H9 (cell line): ENCODE measurements at regions not wholly inside any gene's neighbourhood (a gene's known extent, or its start where the extent isn't known, plus 50 kb on each side); places are given as distances from the start of the nearest gene placed in this dataset.

ENCODE experiments used
- DNase-seq: peaks from one replicate; pipeline ENCODE4 v3.0.0-alpha.2; 2017
- H2AFZ ChIP-seq: one replicate; pipeline ENCODE4 v1.6.1; 2013; ENCODE audit warnings: mild to moderate bottlenecking, low read length, control low read depth, moderate library complexity
- H2AK5ac ChIP-seq: 2 replicates; pipeline ENCODE4 v1.6.1; 2013; ENCODE audit warnings: low read length, control low read depth, mixed read lengths; ENCODE audit not compliant: insufficient read length
- H2BK120ac ChIP-seq: one replicate; pipeline ENCODE4 v1.6.1; 2013; ENCODE audit warnings: low read depth, mild to moderate bottlenecking, low read length, control low read depth, inconsistent platforms; ENCODE audit not compliant: poor library complexity, severe bottlenecking
- H2BK12ac ChIP-seq: 2 replicates; pipeline ENCODE4 v1.6.1; 2013; ENCODE audit warnings: low read length, control low read depth, mixed read lengths, low read depth; ENCODE audit not compliant: insufficient read length
- H2BK15ac ChIP-seq: 2 replicates; pipeline ENCODE4 v1.6.1; 2013; ENCODE audit warnings: low read depth, low read length, control low read depth
- H2BK20ac ChIP-seq: one replicate; pipeline ENCODE4 v1.6.1; 2013; ENCODE audit warnings: low read depth, mild to moderate bottlenecking, low read length, control low read depth, inconsistent platforms; ENCODE audit not compliant: poor library complexity, severe bottlenecking
- H2BK5ac ChIP-seq: 2 replicates; pipeline ENCODE4 v1.6.1; 2013; ENCODE audit warnings: low read length, control low read depth, mixed read lengths; ENCODE audit not compliant: insufficient read length
- H3K14ac ChIP-seq: 2 replicates; pipeline ENCODE4 v1.6.1; 2013; ENCODE audit warnings: low read length, control low read depth; ENCODE audit not compliant: insufficient read depth
- H3K18ac ChIP-seq: 2 replicates; pipeline ENCODE4 v1.6.1; 2013; ENCODE audit warnings: low read depth, mild to moderate bottlenecking, mixed read lengths, low read length, control low read depth; ENCODE audit not compliant: insufficient read length
- H3K23ac ChIP-seq: 2 replicates; pipeline ENCODE4 v1.6.1; 2013; ENCODE audit warnings: low read length, control low read depth, mixed read lengths, low read depth; ENCODE audit not compliant: insufficient read length
- H3K23me2 ChIP-seq: 2 replicates; pipeline ENCODE4 v1.6.1; 2013; ENCODE audit warnings: low read depth, mild to moderate bottlenecking, mixed read lengths, low read length, control low read depth; ENCODE audit not compliant: insufficient read length, poor library complexity, severe bottlenecking
- H3K27ac ChIP-seq: 2 replicates; pipeline ENCODE4 v1.5.1; 2013; ENCODE audit warnings: low read length, control low read depth, mixed read lengths, low read depth; ENCODE audit not compliant: insufficient read length
- H3K27me3 ChIP-seq: 2 replicates; pipeline ENCODE4 v1.6.1; 2013; ENCODE audit warnings: low read length, control low read depth, inconsistent platforms; ENCODE audit not compliant: insufficient read depth
- H3K4ac ChIP-seq: 2 replicates; pipeline ENCODE4 v1.6.1; 2013; ENCODE audit warnings: low read depth, mild to moderate bottlenecking, control low read depth, inconsistent platforms, low read length, moderate library complexity
- H3K4me1 ChIP-seq: 2 replicates; pipeline ENCODE4 v1.6.1; 2013; ENCODE audit warnings: low read length, control low read depth, inconsistent platforms; ENCODE audit not compliant: insufficient read depth
- H3K4me2 ChIP-seq: 2 replicates; pipeline ENCODE4 v1.6.1; 2013; ENCODE audit warnings: low read length, control low read depth, mixed read lengths; ENCODE audit not compliant: insufficient read length, insufficient read depth
- H3K56ac ChIP-seq: 2 replicates; pipeline ENCODE4 v1.6.1; 2013; ENCODE audit warnings: low read depth, mild to moderate bottlenecking, mixed read lengths, low read length, control low read depth; ENCODE audit not compliant: insufficient read length
- H3K79me1 ChIP-seq: 2 replicates; pipeline ENCODE4 v1.6.1; 2013; ENCODE audit warnings: low read depth, mild to moderate bottlenecking, moderate library complexity, low read length, control low read depth, inconsistent platforms; ENCODE audit not compliant: insufficient read depth, poor library complexity, severe bottlenecking
- H3K79me2 ChIP-seq: 2 replicates; pipeline ENCODE4 v1.6.1; 2013; ENCODE audit warnings: low read length, control low read depth, inconsistent platforms; ENCODE audit not compliant: insufficient read depth
- H3K9ac ChIP-seq: 2 replicates; pipeline ENCODE4 v1.6.1; 2013; ENCODE audit warnings: low read length, control low read depth, mixed read lengths; ENCODE audit not compliant: insufficient read length; ENCODE audit errors: extremely low read depth
- H3K9me3 ChIP-seq: one replicate; pipeline ENCODE4 v1.6.1; 2013; ENCODE audit warnings: low read depth, low read length, inconsistent platforms; ENCODE audit not compliant: control insufficient read depth
- H3T11ph ChIP-seq: one replicate; pipeline ENCODE4 v1.6.1; 2013; ENCODE audit warnings: mild to moderate bottlenecking, low read length, control low read depth, inconsistent platforms
- H4K20me1 ChIP-seq: one replicate; pipeline ENCODE4 v1.6.1; 2013; ENCODE audit not compliant: control insufficient read depth, insufficient read length, insufficient read depth
- H4K5ac ChIP-seq: 2 replicates; pipeline ENCODE4 v1.6.1; 2013; ENCODE audit warnings: low read depth, mild to moderate bottlenecking, mixed read lengths, low read length, control low read depth; ENCODE audit not compliant: insufficient read length
- H4K8ac ChIP-seq: replicated peaks from 2 replicates; pipeline ENCODE4 v1.6.1; 2013; ENCODE audit warnings: low read length, control low read depth, mixed read lengths, low read depth; ENCODE audit not compliant: insufficient read length
- H4K91ac ChIP-seq: 2 replicates; pipeline ENCODE4 v1.6.1; 2013; ENCODE audit warnings: low read depth, mild to moderate bottlenecking, moderate library complexity, mixed read lengths, low read length, control low read depth; ENCODE audit not compliant: insufficient read length
- H3K27ac Mint-ChIP-seq, 3 experiments: 2 replicates in 2 of 3; 3 replicates in 1 of 3; pipeline ENCODE4 v1.8.0; 2020 to 2021; ENCODE audit warnings: mixed read lengths in 3 of 3, mild to moderate bottlenecking in 1 of 3, moderate library complexity in 1 of 3
- H3K27me3 Mint-ChIP-seq: 2 replicates; pipeline ENCODE4 v1.8.0; 2021; ENCODE audit warnings: low read depth, mild to moderate bottlenecking, moderate library complexity, mixed read lengths
- H3K36me3 Mint-ChIP-seq, 3 experiments: 2 replicates in 2 of 3; 3 replicates in 1 of 3; pipeline ENCODE4 v1.8.0; 2020 to 2021; ENCODE audit warnings: low read depth in 3 of 3, mixed read lengths in 3 of 3; ENCODE audit not compliant: insufficient read depth in 1 of 3
- H3K4me1 Mint-ChIP-seq, 2 experiments: 2 replicates each; pipeline ENCODE4 v1.8.0; 2020; ENCODE audit warnings: mixed read lengths in 2 of 2
- H3K4me3 Mint-ChIP-seq, 2 experiments: 2 replicates in 1 of 2; 3 replicates in 1 of 2; pipeline ENCODE4 v1.8.0; 2020 to 2021; ENCODE audit warnings: mild to moderate bottlenecking in 2 of 2, mixed read lengths in 2 of 2, moderate library complexity in 1 of 2
- H3K9me3 Mint-ChIP-seq, 2 experiments: 2 replicates in 1 of 2; 3 replicates in 1 of 2; pipeline ENCODE4 v1.8.0; 2020; ENCODE audit warnings: mild to moderate bottlenecking in 2 of 2, mixed read lengths in 2 of 2, moderate library complexity in 1 of 2
- WGBS: extraction: QIAGEN DNeasy Blood & Tissue Kit; methylation state at CpG from one replicate; pipeline ENCODE4 v1.1.7; 2013; ENCODE audit warnings: missing lambda C conversion rate, low lambda C conversion rate, mixed read lengths; ENCODE audit not compliant: insufficient read length; ENCODE audit errors: extremely low coverage; 5-methylcytosine and 5-hydroxymethylcytosine counted together
- TF ChIP-seq, protein P1 (sequence below): fragments of 200-600 bp; sonication (generic); conservative IDR thresholded peaks from 3 replicates; pipeline ENCODE4 v1.8.0; 2021; ENCODE audit warnings: antibody characterized with exemption, mild to moderate bottlenecking

DNA sequence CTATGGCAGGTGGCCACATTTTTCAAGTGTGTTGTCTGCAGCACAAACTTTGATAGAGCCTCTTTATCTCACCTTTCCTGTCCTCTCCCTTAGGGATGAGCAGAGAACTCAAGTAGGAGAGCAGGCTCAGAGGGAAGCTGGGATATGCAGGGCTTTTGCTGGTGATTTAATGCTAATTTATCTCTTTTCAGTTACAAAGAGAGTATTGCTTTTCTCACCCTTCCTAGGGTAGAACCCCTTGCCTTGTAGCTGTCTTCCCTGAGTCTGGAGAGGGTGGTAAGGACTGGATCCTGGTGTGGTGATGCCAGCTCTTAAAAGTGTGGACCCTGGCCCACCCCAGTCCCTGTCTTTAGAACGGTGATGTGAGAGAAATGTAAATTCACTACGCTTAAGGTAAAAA, 1061.4 kb downstream of the TYW1 start:
- Histone ChIP-seq H2BK15ac (no peak overlapping the region), H3K79me1 (no peaks in the 10 kb centered on the region), H4K5ac (no peak overlapping the region), H3K9me3 (no peaks in the 10 kb centered on the region), H3K4me2 (no peak overlapping the region), H3T11ph (no peak overlapping the region), H3K56ac (no peak overlapping the region), H2BK20ac (no peak overlapping the region), H3K9ac (no peak overlapping the region), H3K27ac (no peak overlapping the region), H2BK12ac (no peak overlapping the region), H3K4me1 (0 out of 2 replicates have a peak, but pooled peaks cover 2% of the 10 kb centered on the region), H3K18ac (no peak overlapping the region), H3K23ac (no peak overlapping the region), H3K79me2 (no peaks in the 10 kb centered on the region), H2AK5ac (no peak overlapping the region), H3K23me2 (no peaks in the 10 kb centered on the region), H4K91ac (no peak overlapping the region), H2BK5ac (no peak overlapping the region), H3K27me3 (no peaks in the 10 kb centered on the region), H2AFZ (no peak overlapping the region), H4K20me1 (no peaks in the 10 kb centered on the region), H3K4ac (no peak overlapping the region), H3K14ac (no peak overlapping the region), H4K8ac (no peak overlapping the region), H2BK120ac (no peak overlapping the region)
- Mint-ChIP-seq H3K9me3 (no peaks in the 10 kb centered on the region; a peak in 1 of 5 replicates), H3K4me1 (peaks cover 16 to 17% of the 10 kb centered on the region in 2 experiments), H3K27me3 (peaks cover 4% of the 10 kb centered on the region), H3K36me3 (no peaks in the 10 kb centered on the region), H3K27ac (peak overlapping the region in 2 of 3 experiments; percentile 21 to 82; a peak in 2 of 7 replicates), H3K4me3 (no peak overlapping the region)
- DNase-seq, result peak; percentile 25
- TF ChIP-seq, protein P1, sequence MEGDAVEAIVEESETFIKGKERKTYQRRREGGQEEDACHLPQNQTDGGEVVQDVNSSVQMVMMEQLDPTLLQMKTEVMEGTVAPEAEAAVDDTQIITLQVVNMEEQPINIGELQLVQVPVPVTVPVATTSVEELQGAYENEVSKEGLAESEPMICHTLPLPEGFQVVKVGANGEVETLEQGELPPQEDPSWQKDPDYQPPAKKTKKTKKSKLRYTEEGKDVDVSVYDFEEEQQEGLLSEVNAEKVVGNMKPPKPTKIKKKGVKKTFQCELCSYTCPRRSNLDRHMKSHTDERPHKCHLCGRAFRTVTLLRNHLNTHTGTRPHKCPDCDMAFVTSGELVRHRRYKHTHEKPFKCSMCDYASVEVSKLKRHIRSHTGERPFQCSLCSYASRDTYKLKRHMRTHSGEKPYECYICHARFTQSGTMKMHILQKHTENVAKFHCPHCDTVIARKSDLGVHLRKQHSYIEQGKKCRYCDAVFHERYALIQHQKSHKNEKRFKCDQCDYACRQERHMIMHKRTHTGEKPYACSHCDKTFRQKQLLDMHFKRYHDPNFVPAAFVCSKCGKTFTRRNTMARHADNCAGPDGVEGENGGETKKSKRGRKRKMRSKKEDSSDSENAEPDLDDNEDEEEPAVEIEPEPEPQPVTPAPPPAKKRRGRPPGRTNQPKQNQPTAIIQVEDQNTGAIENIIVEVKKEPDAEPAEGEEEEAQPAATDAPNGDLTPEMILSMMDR, result no peak
- no CpG with 5 or more reads among the region's 2 CpGs for WGBS
